ENCODE measurements at regions not wholly inside any gene's neighbourhood (a gene's known extent, or its start where the extent isn't known, plus 50 kb on each side); places are given as distances from the start of the nearest gene placed in this dataset.

- Histone ChIP-seq H3K4me1 (no peaks in the 10 kb centered on the region), H3K36me3 (no peaks in the 10 kb centered on the region), H3K27ac (no peak overlapping the region), H3K4me3 (no peak overlapping the region), H3K27me3 (no peaks in the 10 kb centered on the region), H3K9me3 (no peaks in the 10 kb centered on the region)
- no peak for TF ChIP-seq CTCF (IDR thresholded peaks at IDR 0.05)
- DNase-seq (ENCODE audit: low spot score) = no peak
Observed at GRCh38 chr5:51944500-51945125, 561.4 kb downstream of the ISL1 start.

- Histone ChIP-seq H3K4me3 (no peak overlapping the region), H3K27ac (no peak overlapping the region), H3K36me3 (no peaks in the 10 kb centered on the region), H3K27me3 (no peaks in the 10 kb centered on the region), H3K4me1 (no peaks in the 10 kb centered on the region), H3K9me3 (no peaks in the 10 kb centered on the region)
- no peak for DNase-seq (ENCODE audit: low spot score)
- no peak for TF ChIP-seq CTCF (IDR thresholded peaks at IDR 0.05)
Observed at GRCh38 chr5:51958473-51958872, 575.2 kb downstream of the ISL1 start.

- no peak for DNase-seq (ENCODE audit: low spot score)
- Histone ChIP-seq H3K9me3 (no peaks in the 10 kb centered on the region), H3K4me3 (no peak overlapping the region), H3K36me3 (no peaks in the 10 kb centered on the region), H3K4me1 (no peaks in the 10 kb centered on the region), H3K27ac (no peak overlapping the region), H3K27me3 (no peaks in the 10 kb centered on the region)
- no peak for TF ChIP-seq CTCF (IDR thresholded peaks at IDR 0.05)
Observed at GRCh38 chr5:51960617-51961121, 577.4 kb downstream of the ISL1 start.

GRCh38 chr5:51961154-51961562 lies 577.9 kb downstream of the ISL1 start:
- no peak for TF ChIP-seq CTCF (IDR thresholded peaks at IDR 0.05)
- Histone ChIP-seq H3K4me1 (no peaks in the 10 kb centered on the region), H3K27me3 (no peaks in the 10 kb centered on the region), H3K9me3 (no peaks in the 10 kb centered on the region), H3K27ac (no peak overlapping the region), H3K4me3 (no peak overlapping the region), H3K36me3 (no peaks in the 10 kb centered on the region)
- DNase-seq (ENCODE audit: low spot score) = no peak

GRCh38 chr5:51968756-51969155 lies 585.5 kb downstream of the ISL1 start:
- H3K9me3 ChIP-seq = no peaks in the 10 kb centered on the region
- H3K27ac ChIP-seq = no peak overlapping the region
- no peaks in the 10 kb centered on the region for H3K36me3 ChIP-seq
- H3K4me3 ChIP-seq = no peak overlapping the region
- no peak for DNase-seq (ENCODE audit: low spot score)
- no peak for TF ChIP-seq CTCF (IDR thresholded peaks at IDR 0.05)
- H3K27me3 ChIP-seq = no peaks in the 10 kb centered on the region
- H3K4me1 ChIP-seq = no peaks in the 10 kb centered on the region

GRCh38 chr5:51974834-51975233 lies 591.6 kb downstream of the ISL1 start:
- H3K9me3 ChIP-seq = no peaks in the 10 kb centered on the region
- no peaks in the 10 kb centered on the region for H3K4me1 ChIP-seq
- H3K27me3 ChIP-seq = no peaks in the 10 kb centered on the region
- no peak overlapping the region for H3K4me3 ChIP-seq
- no peak for DNase-seq (ENCODE audit: low spot score)
- no peak for TF ChIP-seq CTCF (IDR thresholded peaks at IDR 0.05)
- no peak overlapping the region for H3K27ac ChIP-seq
- no peaks in the 10 kb centered on the region for H3K36me3 ChIP-seq
